HG03442 (cell line): ENCODE measurements at regions not wholly inside any gene's neighbourhood (a gene's known extent, or its start where the extent isn't known, plus 50 kb on each side); places are given as distances from the start of the nearest gene placed in this dataset.
A peak's percentile ranks its signal among the peaks of the same experiment; 100 is the strongest.
"Not testable (repeated sequence)": the region's sequence is repeated elsewhere in the genome, so short reads cannot be mapped to it uniquely, and the experiment has no call there.

Experiments used
- ATAC-seq: cut with Tn5 transposase; IDR thresholded peaks from one replicate; pipeline ENCODE4 v1.9.1; 2021; ENCODE audit warnings: mild to moderate bottlenecking, moderate library complexity; ENCODE audit not compliant: unreplicated experiment

DNA sequence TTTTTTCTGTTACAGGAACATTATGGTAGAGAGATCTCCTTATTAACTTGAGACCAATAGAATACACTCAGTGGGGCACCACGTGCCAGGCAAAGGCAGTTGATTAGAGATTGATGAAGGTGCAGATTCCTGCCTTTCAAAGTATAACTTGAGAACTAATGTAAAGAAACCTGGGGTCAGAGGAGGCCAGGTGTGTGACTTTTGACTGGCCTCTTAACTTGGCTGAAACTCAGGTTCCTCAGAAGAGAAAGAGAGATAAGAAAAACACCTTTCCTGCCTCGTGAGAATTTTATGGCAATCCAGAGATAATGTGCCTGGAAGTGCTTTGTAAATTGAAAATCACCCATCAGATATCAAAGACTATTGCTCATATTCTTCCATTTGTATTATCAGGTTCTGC, 110.7 kb upstream of the GZMB start:
- no peak for ATAC-seq

DNA sequence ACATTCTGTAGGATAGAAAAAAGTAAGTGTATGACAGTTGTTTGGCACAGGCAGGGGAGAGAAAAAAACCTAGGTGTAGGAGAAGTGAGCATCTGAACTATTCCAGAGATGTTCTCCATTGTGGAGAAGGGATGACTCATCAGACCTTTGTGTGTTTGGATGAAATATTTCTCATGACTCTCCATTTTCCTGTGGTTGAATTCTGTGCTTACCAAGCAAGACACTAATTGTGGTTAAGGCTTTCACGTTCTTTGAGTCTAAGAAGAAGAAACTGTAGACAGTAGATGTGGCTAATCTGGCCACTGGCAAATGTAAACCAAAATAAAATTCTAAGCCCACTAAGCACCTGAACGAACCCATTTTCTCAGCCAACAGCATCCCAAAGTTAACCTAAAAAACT, 107.9 kb upstream of the GZMB start:
- no peak for ATAC-seq

DNA sequence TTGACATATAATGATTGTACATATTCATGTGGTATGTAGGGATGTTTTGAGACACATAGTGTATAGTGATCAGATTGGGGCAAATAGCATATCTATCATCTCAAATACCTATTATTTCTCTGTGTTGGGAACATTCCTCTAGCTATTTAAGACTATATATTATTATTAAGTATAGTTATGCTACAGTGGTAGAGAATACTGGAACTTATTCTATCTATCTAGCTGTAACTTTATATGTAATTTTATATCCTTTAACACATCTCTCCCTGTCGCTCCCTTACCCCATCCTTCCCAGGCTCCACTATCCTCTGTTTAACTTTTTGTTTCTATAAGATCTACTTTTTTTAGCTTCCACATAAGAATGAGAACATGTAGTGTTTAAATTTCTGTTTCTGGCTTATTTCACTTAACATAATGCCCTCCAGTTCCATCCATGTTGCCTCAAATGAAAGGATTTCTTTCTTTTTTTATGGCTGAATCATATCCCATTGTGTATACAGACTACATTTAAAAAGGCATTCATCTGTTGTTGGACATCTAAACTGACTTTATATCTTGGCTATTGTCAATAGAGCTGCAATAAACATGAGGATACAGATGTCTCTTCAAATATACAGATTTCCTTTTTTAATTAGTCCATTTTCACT, 102.1 kb upstream of the GZMB start:
- no peak for ATAC-seq

DNA sequence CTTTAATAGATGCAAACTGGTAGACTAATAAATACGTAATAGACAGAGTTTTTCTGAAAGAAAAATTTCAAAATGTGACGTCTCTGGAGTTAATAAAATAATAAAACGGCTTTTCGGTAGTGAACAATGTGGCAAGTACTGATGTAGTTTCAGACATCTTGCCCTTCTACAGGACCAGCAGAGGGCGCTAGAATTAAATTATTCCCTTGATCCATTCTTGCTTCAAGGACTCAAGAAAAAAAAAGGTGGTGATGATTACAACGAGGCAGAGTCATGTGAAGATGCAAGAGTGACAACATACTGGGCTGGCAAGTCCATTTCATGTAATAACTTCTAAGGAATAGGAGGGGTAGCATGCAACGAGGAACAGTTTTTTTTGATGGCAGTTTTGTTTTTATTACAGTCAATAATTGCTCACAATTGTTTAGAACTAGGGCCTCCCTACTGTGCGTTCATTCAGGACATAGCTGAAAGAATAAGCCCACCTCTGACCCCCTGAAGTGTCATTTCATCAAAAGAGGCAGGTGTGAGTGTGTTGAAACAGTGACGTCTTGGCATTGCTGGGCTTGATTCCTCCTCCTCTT, 101.0 kb upstream of the GZMB start:
- ATAC-seq, result peak; percentile 61

DNA sequence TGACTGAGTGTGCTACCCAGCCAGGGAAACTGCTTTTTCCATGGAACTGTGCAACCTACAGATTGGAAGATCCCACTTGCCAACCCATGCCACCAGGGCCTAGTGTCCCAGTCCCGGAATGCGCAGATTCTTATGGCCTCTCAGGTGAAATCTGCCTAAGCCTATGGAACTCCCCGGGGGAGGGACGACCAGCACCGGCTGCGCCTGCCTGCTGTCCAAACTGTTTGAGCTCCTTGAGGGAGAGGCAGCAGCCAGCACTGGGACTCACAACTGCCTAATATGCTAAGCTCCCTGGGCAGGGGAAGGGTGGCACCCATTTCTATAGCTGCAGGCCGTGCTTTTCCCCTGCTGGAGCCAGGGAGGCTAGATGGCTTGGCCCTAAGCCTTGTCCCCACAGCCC, 92.5 kb upstream of the GZMB start:
- ATAC-seq, result no peak

DNA sequence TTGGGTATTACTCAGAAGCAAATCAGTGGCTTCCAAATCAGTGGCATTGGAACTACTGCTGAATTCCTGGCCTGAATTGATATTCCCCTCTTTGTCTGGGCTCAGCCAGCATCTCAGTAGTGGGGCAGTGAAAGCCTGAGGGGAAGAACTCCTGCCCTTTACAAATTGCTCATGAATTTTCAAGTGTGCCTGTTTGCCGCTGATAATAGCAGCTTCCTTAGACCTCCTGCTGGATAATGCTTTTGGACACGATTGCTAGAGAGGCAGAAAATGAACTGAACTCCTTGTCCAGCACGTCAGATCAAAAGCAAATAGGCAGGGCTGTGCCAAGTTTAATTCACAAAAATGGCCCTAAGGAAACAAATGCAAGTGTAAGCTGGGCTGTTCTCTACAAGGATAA, 91.3 kb upstream of the GZMB start:
- ATAC-seq, result no peak

DNA sequence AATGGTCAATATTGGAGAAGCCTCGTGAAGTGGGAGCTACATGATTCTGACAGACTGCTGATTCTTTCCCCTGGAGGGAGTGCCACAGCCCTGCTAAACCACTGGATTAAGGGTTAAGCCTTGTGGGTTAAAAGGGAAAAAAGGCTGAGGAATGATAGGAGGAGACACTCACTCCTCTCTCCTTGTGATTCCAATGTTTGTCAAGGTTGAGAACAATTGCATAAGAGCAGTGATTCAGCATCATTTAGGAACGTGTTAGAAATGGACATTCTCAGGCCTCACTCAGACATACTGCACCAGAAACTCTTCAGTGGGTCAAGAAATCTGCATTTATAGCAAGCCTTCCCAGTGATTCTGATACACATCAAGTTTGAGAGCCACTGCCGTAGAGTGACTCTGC, 87.8 kb upstream of the GZMB start:
- no peak for ATAC-seq

DNA sequence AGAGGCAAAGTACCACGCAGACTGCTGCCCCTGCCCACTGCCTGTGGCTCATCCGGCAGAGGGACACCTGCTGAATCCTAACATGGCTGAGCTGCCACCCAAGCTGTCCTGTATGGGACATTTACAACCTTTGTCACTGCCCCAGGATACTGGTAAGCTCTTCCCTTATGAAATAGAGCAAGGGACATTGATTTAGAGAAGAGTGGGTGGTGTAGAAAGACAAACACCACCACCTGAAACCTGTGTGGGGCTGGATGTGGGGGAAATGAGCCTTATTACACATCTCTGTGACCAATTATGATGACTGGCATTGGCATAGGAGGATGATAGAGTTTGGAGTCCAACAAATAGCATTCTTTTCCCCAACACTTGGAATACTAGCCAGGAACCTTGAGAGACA, 81.2 kb upstream of the GZMB start:
- ATAC-seq, result no peak

DNA sequence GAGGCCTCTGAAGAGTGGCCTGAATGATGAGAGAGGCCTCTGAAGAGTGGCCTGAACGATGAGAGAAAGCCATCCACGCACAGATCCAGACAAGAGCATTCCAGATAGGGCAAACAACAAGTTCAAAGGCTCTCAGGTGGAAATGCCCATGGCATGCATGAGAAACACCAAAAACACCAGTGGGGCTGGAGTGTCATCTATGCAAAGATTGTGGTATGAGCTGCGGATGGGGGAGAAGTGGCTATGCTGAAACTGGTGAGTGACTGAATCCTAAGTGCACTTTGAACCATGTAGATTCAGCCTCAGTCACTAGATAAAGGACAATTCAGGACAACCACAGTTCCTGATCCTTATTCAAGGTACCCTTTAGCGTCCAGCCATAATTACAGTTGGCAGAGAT, 79.4 kb upstream of the GZMB start:
- ATAC-seq, result peak; percentile 43

DNA sequence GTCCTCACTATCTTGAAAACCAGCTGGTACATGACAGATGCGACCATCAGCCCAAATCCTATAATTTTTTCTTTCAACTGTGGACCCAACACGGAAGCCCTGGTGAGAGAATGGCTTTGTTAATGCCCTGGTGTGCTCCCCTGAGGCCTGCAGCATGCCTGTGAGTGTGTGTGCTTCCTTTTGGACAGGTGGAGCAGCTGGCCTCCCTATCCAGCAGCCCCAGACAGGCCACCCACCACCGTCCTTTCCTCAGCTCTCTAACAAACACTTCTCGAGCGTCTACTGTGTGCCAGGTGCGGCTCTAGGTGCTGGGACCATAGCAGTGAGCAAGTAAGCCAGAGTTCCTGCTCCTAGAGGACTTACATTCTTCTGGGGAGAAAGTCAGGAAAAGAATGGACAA, 78.9 kb upstream of the GZMB start:
- ATAC-seq, result peak; percentile 7

DNA sequence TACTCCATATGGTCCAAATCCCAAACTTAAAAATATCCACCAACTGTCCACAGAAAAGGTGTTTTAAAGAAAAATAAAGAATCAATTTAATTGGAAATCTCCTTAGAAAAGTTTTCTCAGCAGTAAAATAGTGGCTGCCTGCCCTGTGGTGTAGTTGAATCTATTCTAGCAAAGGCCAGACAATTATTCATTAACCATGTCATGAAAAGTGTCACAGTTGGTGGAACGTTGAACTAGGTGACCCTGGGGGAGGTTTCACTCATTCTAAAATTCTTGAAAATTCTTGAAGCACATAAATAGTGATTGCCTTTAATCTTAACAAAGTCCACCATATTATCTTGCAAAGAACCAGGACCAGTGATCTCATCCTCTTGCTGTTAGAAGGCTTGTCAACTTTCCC, 78.4 kb upstream of the GZMB start:
- ATAC-seq, result no peak

DNA sequence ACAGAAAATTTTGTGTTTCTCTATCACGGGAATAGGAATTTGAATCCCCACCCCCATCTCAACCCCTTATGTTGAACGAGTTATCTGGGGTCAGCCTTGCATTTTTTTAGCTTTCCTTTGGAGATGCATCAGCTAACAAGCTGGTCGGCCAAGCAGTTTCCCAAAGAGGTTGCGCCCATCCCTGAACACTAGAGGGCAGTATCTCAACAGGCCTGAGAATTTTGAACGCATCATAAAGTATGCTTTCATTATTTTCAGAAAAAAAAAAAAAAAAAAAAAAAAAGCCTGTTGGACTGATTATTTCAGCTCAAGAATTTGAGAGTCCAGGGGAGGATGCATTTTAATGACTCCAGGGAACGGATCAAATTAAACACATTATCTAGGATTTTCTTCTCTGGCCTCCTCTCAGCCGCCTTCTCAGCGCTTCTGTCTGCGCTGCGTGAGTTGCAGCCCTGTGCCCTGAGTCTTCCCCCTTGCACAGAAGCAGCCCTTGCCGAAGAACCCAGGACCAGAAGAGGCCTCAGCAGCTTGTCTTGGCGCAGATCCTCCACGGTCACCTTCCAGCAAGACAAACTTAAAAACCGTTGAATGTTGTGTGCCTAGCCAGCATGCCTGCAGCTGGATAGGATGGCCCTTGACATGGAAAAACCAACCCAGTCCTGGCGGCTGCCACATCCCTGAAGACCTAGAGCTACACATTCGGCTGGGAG, 76.6 kb upstream of the GZMB start:
- peak; percentile 43 for ATAC-seq

DNA sequence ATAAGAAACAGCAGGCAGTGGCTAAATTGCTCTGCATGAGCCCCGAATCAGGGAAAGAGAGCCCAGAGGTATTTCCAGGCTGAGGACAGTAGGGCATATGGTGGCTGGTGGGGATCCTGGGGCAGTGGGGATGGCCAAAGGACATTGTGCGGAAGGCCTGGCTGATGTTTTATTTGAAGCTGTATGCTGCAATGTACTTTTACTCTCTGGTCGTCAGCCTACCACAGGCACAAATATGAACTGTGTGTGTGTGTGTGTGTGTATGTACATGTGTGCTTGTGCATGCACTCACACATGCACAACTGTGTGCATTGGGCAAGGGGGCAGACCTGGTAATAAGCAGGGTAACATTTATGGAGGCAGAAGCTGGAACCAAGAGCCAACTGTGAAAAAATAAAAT, 74.7 kb upstream of the GZMB start:
- no peak for ATAC-seq

DNA sequence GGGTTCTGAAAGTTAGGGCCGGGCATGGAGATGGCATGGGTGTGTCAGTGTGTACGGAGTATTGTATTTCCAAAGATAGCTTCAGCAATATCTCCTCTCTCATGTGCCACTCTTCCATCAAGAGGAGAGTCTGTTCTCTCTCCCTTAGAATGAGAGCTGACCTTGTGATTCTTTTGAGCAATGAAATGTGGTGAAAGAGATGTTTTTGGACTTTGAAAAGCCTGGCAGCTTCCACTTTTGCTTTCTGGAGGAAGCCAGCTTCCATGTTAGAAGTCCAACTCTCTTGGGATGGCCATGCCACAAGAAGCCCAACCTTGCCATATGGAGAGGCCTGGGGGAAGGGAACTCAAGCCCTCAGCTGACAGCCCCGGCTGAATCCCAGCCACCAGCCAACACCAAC, 72.4 kb upstream of the GZMB start:
- ATAC-seq, result no peak

DNA sequence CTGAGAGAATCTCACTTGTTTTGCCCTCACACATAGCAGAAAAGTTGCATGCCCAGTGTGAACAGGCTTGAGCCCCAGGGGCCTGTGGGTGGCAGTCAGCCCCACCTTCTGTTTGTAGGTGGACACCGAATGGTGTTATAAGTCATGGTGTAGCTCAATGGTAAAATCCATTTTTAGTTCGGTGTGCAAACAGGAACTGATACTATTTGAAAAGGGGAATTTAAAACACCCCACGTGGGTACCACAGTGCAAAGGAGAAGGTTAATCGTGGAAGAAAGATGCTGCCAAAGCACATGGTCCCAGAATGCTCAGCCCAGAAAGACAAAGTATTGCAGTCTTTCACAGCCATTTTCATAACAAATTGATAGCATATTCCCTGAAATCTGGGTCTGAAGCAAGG, 71.8 kb upstream of the GZMB start:
- peak; percentile 91 for ATAC-seq

DNA sequence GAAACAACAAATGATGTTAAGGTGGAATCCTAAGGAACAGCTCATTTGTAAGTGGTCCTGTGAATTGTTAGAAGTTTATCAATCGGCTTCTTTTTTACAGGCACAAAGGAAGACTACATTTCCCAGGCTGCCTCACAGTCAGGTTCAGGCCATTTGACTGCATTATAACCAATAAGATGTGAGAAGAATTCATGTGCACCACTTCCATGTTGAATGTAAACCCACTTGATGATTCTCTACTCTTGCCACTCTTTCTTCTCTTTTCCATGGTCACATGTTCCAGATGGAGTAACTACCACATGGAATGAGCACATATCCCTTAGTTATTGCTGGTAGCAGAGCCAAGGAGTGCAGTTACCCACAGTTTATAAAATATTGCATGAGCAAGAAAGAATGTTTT, 67.1 kb upstream of the GZMB start:
- no peak for ATAC-seq

DNA sequence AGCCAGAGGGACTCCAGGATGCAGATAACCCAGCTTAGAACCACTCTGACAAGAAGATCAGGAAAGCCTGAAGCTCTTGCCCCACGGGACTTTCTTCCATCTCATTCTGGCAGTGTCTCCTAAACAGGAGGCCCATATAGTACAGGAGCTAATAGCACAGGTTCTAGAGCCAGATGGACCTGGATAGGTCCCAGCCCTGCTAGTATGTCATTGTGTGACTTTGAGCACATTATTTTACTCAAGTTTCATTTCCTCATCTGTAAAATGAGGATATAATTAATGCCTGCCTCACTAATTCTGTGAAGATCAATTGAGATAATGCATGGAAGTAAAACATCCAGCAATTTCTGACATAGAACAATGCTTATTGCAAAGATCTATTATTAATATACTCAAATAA, 66.5 kb upstream of the GZMB start:
- no peak for ATAC-seq

DNA sequence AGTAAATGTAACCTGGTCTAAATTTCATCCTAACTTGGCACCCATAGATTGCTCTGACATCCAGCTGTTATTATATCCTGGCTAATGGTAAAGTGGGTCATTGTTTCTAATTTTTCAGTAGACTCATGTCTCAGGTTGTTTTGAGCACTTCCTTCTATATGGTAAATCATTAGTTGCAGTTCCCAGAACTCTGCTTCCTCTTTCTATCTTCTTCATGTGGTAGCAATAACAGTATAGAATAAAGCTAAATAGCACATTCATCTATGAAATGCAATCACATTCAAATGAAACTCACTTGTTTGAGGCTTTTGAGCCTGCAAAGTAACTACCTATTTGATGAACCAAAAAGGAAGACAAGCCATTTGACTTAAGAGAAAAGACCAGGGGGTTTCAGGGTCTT, 65.1 kb upstream of the GZMB start:
- peak; percentile 44 for ATAC-seq

DNA sequence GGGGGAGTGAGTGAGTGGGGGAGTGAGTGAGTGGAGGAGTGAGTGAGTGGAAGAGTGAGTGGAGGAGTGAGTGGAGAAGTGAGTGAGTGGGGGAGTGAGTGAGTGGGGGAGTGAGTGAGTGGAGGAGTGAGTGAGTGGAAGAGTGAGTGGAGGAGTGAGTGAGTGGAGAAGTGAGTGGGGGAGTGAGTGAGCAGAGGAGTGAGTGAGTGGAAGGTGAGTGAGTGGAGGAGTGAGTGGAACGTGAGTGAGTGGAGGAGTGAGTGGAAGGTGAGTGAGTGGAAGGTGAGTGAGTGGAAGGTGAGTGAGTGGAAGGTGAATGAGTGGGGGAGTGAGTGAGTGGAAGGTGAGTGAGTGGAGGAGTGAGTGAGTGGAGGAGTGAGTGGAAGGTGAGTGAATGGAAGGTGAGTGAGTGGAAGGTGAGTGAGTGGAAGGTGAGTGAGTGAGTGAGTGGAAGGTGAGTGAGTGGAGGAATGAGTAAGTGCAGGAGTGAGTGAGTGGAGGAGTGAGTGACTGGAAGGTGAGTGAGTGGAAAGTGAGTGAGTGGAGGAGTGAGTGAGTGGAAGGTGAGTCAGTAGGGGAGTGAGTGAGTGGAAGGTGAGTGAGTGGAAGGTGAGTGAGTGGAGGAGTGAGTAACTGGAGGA, 62.4 kb upstream of the GZMB start:
- not testable (repeated sequence) for ATAC-seq

DNA sequence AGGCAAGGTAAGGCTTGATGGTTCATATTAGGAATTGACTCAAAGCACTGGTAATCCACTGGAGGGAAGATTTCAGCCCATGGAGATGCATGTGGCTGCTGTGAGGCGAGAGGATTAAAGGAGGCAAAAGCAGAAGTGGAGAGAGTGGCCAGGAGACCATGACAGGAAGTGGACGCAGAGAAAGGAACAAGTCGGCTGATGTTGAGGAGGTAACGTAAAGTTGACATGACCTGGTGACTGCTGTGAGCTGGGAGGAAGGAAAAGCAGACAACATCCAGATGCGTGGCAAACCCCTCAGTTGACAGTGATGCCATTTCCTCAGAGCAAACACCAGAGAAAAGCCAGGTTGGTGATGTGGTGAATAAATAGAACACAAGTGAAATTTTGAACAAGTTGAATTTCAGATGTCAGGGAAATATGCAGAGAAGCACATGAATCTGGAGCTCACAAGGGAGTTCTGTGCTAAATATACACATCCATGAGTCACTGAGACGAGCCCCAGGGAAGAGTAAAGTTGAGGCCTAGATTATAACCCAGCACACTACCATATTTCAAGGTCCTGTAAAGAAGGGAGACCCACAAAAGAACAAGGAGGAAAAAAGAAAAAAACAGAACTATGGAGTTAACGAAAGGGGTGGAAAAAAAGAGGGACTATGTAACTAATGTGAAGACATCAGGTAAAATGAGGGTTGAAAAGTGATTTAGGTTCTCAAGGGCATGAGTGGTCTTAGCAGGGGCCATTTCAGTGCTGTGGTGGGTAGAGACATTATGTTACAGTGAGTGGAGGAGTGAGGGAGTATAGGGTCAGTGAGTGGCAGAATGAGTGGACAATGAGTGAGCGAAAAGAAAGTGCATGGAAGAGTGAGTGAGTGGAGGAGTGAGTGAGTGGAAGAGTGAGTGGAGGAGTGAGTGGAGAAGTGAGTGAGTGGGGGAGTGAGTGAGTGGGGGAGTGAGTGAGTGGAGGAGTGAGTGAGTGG, 61.6 kb upstream of the GZMB start:
- peak; percentile 52 for ATAC-seq

DNA sequence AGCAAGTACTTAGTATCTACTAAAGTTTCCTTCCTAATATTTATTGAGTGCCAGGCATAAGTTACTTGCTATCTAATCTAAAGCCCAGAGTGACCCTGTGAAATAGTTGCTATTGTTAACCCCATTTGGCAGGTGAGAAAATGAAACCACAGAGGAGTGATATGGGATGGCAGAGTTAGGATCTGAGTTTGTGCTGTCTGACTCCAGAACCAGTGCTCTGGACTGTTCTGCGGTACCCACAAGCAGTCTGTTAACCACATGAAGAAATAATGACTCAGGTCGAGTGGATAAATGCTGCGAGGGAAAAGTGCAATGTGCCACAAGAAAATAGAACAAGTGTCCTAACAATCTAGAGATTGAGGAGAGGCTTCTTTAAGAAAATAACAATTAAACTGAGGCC, 60.7 kb upstream of the GZMB start:
- no peak for ATAC-seq
